SKM-1 (cell line): ENCODE measurements at regions not wholly inside any gene's neighbourhood (a gene's known extent, or its start where the extent isn't known, plus 50 kb on each side); places are given as distances from the start of the nearest gene placed in this dataset.

Experiments
- DNase-seq: peaks from one replicate; lab custom pipeline; 2025; ENCODE audit not compliant: unreplicated experiment; lab: John Stamatoyannopoulos, UW

GRCh38 chr20:4560667-4561066 lies 125.6 kb upstream of the PRNP start:
- no peak for DNase-seq

GRCh38 chr20:4559906-4560305 lies 126.3 kb upstream of the PRNP start:
- DNase-seq = no peak

- DNase-seq = no peak
Measured at GRCh38 chr20:4559106-4559505, 127.2 kb upstream of the PRNP start.

GRCh38 chr20:4556781-4557180 lies 129.5 kb upstream of the PRNP start:
- no peak for DNase-seq

- DNase-seq = no peak
Measured at GRCh38 chr20:4555188-4555890, 130.9 kb upstream of the PRNP start.

- DNase-seq = no peak
Measured at GRCh38 chr20:4554346-4554745, 131.9 kb upstream of the PRNP start.

GRCh38 chr20:4552075-4552640 lies 134.1 kb upstream of the PRNP start:
- no peak for DNase-seq

GRCh38 chr20:4550740-4551139 lies 135.5 kb upstream of the PRNP start:
- DNase-seq = no peak

- no peak for DNase-seq
Measured at GRCh38 chr20:4549711-4550259, 136.5 kb upstream of the PRNP start.

- no peak for DNase-seq
Measured at GRCh38 chr20:4548552-4548951, 137.7 kb upstream of the PRNP start.

GRCh38 chr20:4546786-4547185 lies 139.5 kb upstream of the PRNP start:
- no peak for DNase-seq

GRCh38 chr20:4546342-4546741 lies 139.9 kb upstream of the PRNP start:
- DNase-seq = no peak

- DNase-seq = no peak
Measured at GRCh38 chr20:4545526-4545925, 140.7 kb upstream of the PRNP start.

- no peak for DNase-seq
Measured at GRCh38 chr20:4544765-4545164, 141.5 kb upstream of the PRNP start.

- no peak for DNase-seq
Measured at GRCh38 chr20:4542270-4542669, 144.0 kb upstream of the PRNP start.

- no peak for DNase-seq
Measured at GRCh38 chr20:4534315-4534714, 151.9 kb upstream of the PRNP start.

- no peak for DNase-seq
Measured at GRCh38 chr20:4533368-4534133, 152.7 kb upstream of the PRNP start.

GRCh38 chr20:4532772-4533171 lies 153.5 kb upstream of the PRNP start:
- DNase-seq = no peak

GRCh38 chr20:4524792-4525191 lies 161.5 kb upstream of the PRNP start:
- DNase-seq = no peak

GRCh38 chr20:4524307-4524706 lies 161.9 kb upstream of the PRNP start:
- no peak for DNase-seq

- DNase-seq = no peak
Measured at GRCh38 chr20:4522310-4522709, 163.9 kb upstream of the PRNP start.
